ENCODE measurements at regions not wholly inside any gene's neighbourhood (a gene's known extent, or its start where the extent isn't known, plus 50 kb on each side); places are given as distances from the start of the nearest gene placed in this dataset.
"Not testable (repeated sequence)": the region's sequence is repeated elsewhere in the genome, so short reads cannot be mapped to it uniquely, and the experiment has no call there.

DNA sequence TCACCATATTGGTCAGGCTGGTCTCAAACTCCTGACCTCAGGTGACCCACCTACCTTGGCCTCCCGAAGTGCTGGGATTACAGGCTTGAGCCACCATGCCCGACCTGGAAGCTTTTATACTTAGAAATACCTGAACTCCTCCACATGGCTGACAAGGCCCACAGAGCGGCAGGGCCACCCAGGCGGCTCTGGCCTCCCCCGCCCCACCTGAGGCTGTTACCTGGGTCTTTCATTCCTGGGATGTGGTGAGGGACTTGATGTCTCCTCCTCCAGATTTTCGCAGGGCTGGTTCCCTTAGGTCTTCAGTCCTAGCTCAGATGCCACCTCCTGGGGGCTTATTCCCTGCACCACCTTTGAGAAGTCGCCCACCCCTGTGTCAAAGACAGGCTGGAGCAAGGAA lies 152.1 kb downstream of the LY86 start:
- H3K27me3 Mint-ChIP-seq: peaks cover 17% of the 10 kb centered on the region
- Histone ChIP-seq H3K4me1 (ENCODE audit: control insufficient read depth, insufficient read depth, low read length, poor library complexity, severe bottlenecking) (no peaks in the 10 kb centered on the region), H3K9me3 (ENCODE audit: control insufficient read depth in 2 of 2, low read length in 2 of 2) (no peaks in the 10 kb centered on the region), H3K27ac (ENCODE audit: insufficient read depth, low read length, poor library complexity, severe bottlenecking) (no peak overlapping the region), H3K27me3 (ENCODE audit: control insufficient read depth, insufficient read depth, low read length) (no peaks in the 10 kb centered on the region), H3K4me3 (ENCODE audit: low read depth, low read length) (no peak overlapping the region), H3K36me3 (ENCODE audit: control insufficient read depth, insufficient read depth, low read length) (no peaks in the 10 kb centered on the region)
- no peaks in the 10 kb centered on the region for H3K36me3 Mint-ChIP-seq
- H3K4me3 Mint-ChIP-seq: no peak overlapping the region
- no peaks in the 10 kb centered on the region for H3K4me1 Mint-ChIP-seq
- DNase-seq (no peak), ATAC-seq (ENCODE audit: low read depth in 2 of 2) (no peak)
- no peak overlapping the region for H3K27ac Mint-ChIP-seq
- H3K9me3 Mint-ChIP-seq: no peaks in the 10 kb centered on the region

DNA sequence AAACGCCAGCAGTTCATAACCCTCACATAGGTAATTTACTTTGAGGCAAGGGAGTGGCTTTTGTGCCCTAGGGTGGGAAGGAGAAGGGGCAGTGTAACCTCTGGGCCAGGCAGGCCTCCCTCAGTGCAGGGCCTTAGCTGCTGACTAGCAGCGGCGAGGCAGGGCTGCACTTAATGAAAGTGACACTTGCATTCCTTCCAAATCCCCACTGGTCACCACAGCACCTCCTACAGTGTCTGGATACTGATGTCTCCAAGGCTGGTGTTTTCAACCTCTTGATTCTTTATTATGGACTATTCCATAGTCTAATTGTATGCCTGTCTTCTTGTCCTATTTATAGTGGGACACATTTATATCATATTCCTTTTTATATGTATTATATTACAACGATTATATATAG lies 152.7 kb downstream of the LY86 start:
- Mint-ChIP-seq H3K9me3 (no peaks in the 10 kb centered on the region), H3K27me3 (peaks cover 17% of the 10 kb centered on the region), H3K27ac (no peak overlapping the region), H3K4me3 (no peak overlapping the region), H3K4me1 (no peaks in the 10 kb centered on the region), H3K36me3 (no peaks in the 10 kb centered on the region)
- Histone ChIP-seq H3K9me3 (ENCODE audit: control insufficient read depth in 2 of 2, low read length in 2 of 2) (no peaks in the 10 kb centered on the region), H3K4me1 (ENCODE audit: control insufficient read depth, insufficient read depth, low read length, poor library complexity, severe bottlenecking) (no peaks in the 10 kb centered on the region), H3K27me3 (ENCODE audit: control insufficient read depth, insufficient read depth, low read length) (no peaks in the 10 kb centered on the region), H3K27ac (ENCODE audit: insufficient read depth, low read length, poor library complexity, severe bottlenecking) (no peak overlapping the region), H3K36me3 (ENCODE audit: control insufficient read depth, insufficient read depth, low read length) (no peaks in the 10 kb centered on the region), H3K4me3 (ENCODE audit: low read depth, low read length) (no peak overlapping the region)
- DNase-seq: no peak
- ATAC-seq (ENCODE audit: low read depth in 2 of 2): no peak

DNA sequence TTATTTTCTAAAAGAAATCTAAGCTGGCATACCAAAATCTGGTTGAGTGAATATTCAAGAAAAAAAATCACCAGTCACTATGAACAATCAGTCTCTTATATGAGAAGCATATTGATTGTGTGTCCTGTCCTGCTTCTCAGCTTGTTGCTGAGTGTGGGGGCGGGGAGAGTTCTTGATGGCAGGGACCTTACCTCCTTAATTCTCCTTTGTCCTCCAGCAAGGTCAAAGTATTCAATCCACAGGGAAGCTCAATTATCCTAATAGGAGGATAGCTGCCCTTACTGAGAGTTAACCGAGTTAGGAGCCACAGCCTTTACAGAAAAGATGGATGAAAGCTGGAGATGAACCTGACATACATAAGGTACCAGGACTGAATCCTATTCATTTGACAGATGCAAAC lies 154.0 kb downstream of the LY86 start:
- Mint-ChIP-seq H3K36me3 (no peaks in the 10 kb centered on the region), H3K9me3 (no peaks in the 10 kb centered on the region), H3K27me3 (peaks cover 16% of the 10 kb centered on the region), H3K27ac (no peak overlapping the region), H3K4me1 (no peaks in the 10 kb centered on the region), H3K4me3 (no peak overlapping the region)
- ATAC-seq (ENCODE audit: low read depth in 2 of 2) (no peak), DNase-seq (no peak)
- Histone ChIP-seq H3K4me3 (ENCODE audit: low read depth, low read length) (no peak overlapping the region), H3K27me3 (ENCODE audit: control insufficient read depth, insufficient read depth, low read length) (no peaks in the 10 kb centered on the region), H3K36me3 (ENCODE audit: control insufficient read depth, insufficient read depth, low read length) (no peaks in the 10 kb centered on the region), H3K27ac (ENCODE audit: insufficient read depth, low read length, poor library complexity, severe bottlenecking) (no peak overlapping the region), H3K4me1 (ENCODE audit: control insufficient read depth, insufficient read depth, low read length, poor library complexity, severe bottlenecking) (no peaks in the 10 kb centered on the region), H3K9me3 (ENCODE audit: control insufficient read depth in 2 of 2, low read length in 2 of 2) (no peaks in the 10 kb centered on the region)

DNA sequence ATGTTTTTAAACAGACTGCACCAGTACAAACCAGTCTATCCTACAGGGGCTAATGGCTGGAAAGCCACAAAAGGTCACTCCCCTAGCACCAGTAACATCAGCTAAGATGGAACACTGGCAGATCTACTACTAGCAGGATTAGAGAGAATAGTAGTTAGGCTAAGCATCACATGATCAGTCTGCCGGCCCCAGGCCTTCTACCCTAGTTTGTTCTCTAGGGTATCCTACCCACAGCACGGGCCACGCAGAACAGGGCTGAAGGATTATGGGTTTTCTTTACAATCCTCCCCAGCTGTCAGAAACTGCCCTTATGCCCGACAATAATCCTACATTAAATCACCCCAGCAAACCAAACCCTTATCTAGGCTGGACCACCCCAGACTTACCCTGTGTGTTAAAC lies 156.0 kb downstream of the LY86 start:
- H3K9me3 Mint-ChIP-seq: no peaks in the 10 kb centered on the region
- no peak overlapping the region for H3K4me3 Mint-ChIP-seq
- Histone ChIP-seq H3K27ac (ENCODE audit: insufficient read depth, low read length, poor library complexity, severe bottlenecking) (no peak overlapping the region), H3K36me3 (ENCODE audit: control insufficient read depth, insufficient read depth, low read length) (no peaks in the 10 kb centered on the region), H3K4me1 (ENCODE audit: control insufficient read depth, insufficient read depth, low read length, poor library complexity, severe bottlenecking) (no peaks in the 10 kb centered on the region), H3K27me3 (ENCODE audit: control insufficient read depth, insufficient read depth, low read length) (no peaks in the 10 kb centered on the region), H3K9me3 (ENCODE audit: control insufficient read depth in 2 of 2, low read length in 2 of 2) (no peaks in the 10 kb centered on the region), H3K4me3 (ENCODE audit: low read depth, low read length) (no peak overlapping the region)
- H3K36me3 Mint-ChIP-seq: no peaks in the 10 kb centered on the region
- H3K27ac Mint-ChIP-seq: no peak overlapping the region
- DNase-seq (no peak), ATAC-seq (ENCODE audit: low read depth in 2 of 2) (no peak)
- H3K4me1 Mint-ChIP-seq: no peaks in the 10 kb centered on the region
- H3K27me3 Mint-ChIP-seq: peaks cover 4% of the 10 kb centered on the region

DNA sequence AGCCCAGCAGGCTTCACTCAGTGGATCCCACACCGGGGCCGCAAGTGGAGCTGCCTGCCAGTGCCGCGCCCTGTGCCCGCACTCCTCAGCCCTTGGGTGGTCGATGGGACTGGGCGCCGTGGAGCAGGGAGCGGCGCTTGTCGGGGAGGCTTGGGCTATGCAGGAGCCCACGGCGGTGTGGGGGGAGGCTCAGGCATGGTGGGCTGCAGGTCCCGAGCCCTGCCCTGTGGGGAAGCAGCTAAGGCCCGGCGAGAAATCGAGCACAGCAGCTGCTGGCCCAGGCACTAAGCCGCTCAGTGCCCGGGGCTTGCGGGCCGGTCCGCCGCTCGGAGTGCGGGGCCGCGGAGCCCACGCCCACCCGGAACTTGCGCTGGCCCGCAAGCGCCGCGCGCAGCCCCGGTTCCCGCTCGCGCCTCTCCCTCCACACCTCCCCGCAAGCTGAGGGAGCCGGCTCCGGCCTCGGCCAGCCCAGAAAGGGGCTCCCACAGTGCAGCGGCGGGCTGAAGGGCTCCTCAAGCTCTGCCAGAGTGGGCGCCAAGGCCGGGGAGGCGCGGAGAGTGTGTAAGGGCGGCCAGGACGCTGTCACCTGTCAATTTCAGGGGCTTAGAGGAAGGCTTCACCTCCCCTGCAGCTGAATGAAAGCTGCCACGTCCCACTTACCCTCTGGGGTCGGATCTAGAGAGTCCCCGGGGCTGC lies 157.3 kb downstream of the LY86 start:
- not testable (repeated sequence) for H3K27me3 Mint-ChIP-seq

DNA sequence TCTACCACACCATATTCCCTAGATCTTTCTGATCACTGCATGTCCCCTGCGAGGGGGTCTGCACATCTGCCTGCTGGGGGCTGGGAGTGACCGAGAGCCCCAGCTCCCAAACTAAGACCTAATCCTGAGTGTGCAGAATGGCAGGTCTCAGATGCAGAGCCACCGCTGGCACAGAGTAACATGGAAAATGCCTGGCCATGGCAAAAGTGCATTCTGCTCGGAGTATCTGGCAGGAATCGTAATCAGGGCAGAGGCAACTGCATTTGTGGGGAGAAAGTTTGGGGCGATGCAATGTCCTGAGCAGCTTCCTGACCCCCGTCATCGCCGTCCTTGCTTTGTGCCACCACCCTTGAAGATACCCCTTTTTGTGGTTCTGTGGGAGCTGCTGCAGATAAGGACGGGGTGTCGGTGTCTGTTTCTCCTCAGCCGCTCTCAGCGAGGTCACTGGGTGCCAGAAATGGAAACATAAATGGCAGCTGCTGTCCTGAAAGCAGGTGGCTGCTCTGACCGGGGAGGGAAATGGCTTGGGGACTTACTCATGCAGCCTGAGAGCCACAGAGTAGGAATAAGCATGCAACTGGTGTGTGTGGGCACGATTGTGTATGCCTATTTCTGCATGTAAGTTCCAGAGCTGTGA lies 157.9 kb downstream of the LY86 start:
- DNase-seq: no peak
- Histone ChIP-seq H3K36me3 (ENCODE audit: control insufficient read depth, insufficient read depth, low read length) (no peaks in the 10 kb centered on the region), H3K4me1 (ENCODE audit: control insufficient read depth, insufficient read depth, low read length, poor library complexity, severe bottlenecking) (no peaks in the 10 kb centered on the region), H3K4me3 (ENCODE audit: low read depth, low read length) (no peak overlapping the region), H3K27ac (ENCODE audit: insufficient read depth, low read length, poor library complexity, severe bottlenecking) (no peak overlapping the region), H3K9me3 (ENCODE audit: control insufficient read depth in 2 of 2, low read length in 2 of 2) (no peaks in the 10 kb centered on the region), H3K27me3 (ENCODE audit: control insufficient read depth, insufficient read depth, low read length) (no peaks in the 10 kb centered on the region)
- peaks cover 0 to 5% (median 0%) of the 10 kb centered on the region in 4 donors for H3K4me1 Mint-ChIP-seq
- H3K4me3 Mint-ChIP-seq: no peak overlapping the region
- H3K27ac Mint-ChIP-seq: no peak overlapping the region
- peaks cover 4% of the 10 kb centered on the region for H3K27me3 Mint-ChIP-seq
- ATAC-seq (ENCODE audit: low read depth in 2 of 2): no peak
- no peaks in the 10 kb centered on the region for H3K9me3 Mint-ChIP-seq
- H3K36me3 Mint-ChIP-seq: no peaks in the 10 kb centered on the region

More for the DNA sequence above, 157.3 kb downstream of the LY86 start:
- not testable (repeated sequence) for H3K27ac ChIP-seq (ENCODE audit: insufficient read depth, low read length, poor library complexity, severe bottlenecking); H3K36me3 Mint-ChIP-seq; ATAC-seq (ENCODE audit: low read depth in 2 of 2); H3K9me3 ChIP-seq (ENCODE audit: control insufficient read depth in 2 of 2, low read length in 2 of 2); H3K4me1 Mint-ChIP-seq; H3K27ac Mint-ChIP-seq; H3K27me3 ChIP-seq (ENCODE audit: control insufficient read depth, insufficient read depth, low read length); H3K4me1 ChIP-seq (ENCODE audit: control insufficient read depth, insufficient read depth, low read length, poor library complexity, severe bottlenecking); H3K9me3 Mint-ChIP-seq; H3K36me3 ChIP-seq (ENCODE audit: control insufficient read depth, insufficient read depth, low read length); H3K4me3 Mint-ChIP-seq; H3K4me3 ChIP-seq (ENCODE audit: low read depth, low read length); DNase-seq

DNA sequence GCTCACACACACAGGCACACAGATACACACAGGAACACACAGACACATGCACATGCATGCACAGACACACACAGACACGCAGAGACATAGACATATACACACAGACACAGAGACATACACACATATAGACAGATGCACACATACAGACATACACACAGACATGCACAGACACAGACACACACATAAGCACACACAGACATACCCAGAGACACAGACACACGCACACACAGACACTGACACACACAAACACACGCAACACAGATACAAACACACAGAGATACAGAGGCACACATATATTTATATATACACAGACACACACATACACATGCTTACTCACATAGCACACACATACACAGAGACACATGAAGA lies 158.4 kb downstream of the LY86 start:
- Histone ChIP-seq H3K4me1 (ENCODE audit: control insufficient read depth, insufficient read depth, low read length, poor library complexity, severe bottlenecking) (no peaks in the 10 kb centered on the region), H3K4me3 (ENCODE audit: low read depth, low read length) (no peak overlapping the region), H3K36me3 (ENCODE audit: control insufficient read depth, insufficient read depth, low read length) (no peaks in the 10 kb centered on the region), H3K27ac (ENCODE audit: insufficient read depth, low read length, poor library complexity, severe bottlenecking) (no peak overlapping the region), H3K9me3 (ENCODE audit: control insufficient read depth in 2 of 2, low read length in 2 of 2) (no peaks in the 10 kb centered on the region), H3K27me3 (ENCODE audit: control insufficient read depth, insufficient read depth, low read length) (no peaks in the 10 kb centered on the region)
- no peak for ATAC-seq (ENCODE audit: low read depth in 2 of 2)
- Mint-ChIP-seq H3K27ac (no peak overlapping the region), H3K36me3 (no peaks in the 10 kb centered on the region), H3K4me3 (no peak overlapping the region), H3K27me3 (peaks cover 4% of the 10 kb centered on the region), H3K9me3 (no peaks in the 10 kb centered on the region), H3K4me1 (peaks cover 0 to 9% (median 0%) of the 10 kb centered on the region in 4 donors)
- no peak for DNase-seq

DNA sequence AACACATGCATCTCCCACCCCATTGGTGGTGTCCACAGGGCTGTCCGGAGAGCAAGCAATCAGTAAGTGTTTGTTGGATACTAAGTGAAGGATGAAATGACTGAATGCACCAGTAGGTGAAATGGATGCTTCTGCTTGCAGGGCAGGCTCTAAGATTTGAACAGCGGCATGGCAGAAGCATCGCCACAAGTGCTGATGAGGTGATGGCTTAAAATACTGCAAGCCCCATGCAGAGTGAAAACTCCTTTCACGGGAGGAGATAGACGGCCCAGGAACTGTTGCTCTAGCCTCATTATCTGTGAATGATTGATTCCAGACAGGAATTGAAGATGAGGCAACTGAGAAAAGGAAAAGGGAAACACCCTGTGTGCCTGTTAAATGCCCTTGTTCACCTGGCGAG lies 158.9 kb downstream of the LY86 start:
- no peaks in the 10 kb centered on the region for H3K9me3 Mint-ChIP-seq
- H3K4me1 ChIP-seq (ENCODE audit: control insufficient read depth, insufficient read depth, low read length, poor library complexity, severe bottlenecking): no peaks in the 10 kb centered on the region
- no peaks in the 10 kb centered on the region for H3K36me3 ChIP-seq (ENCODE audit: control insufficient read depth, insufficient read depth, low read length)
- no peaks in the 10 kb centered on the region for H3K9me3 ChIP-seq (ENCODE audit: control insufficient read depth in 2 of 2, low read length in 2 of 2)
- H3K4me3 ChIP-seq (ENCODE audit: low read depth, low read length): no peak overlapping the region
- peaks cover 4% of the 10 kb centered on the region for H3K27me3 Mint-ChIP-seq
- no peak overlapping the region for H3K27ac ChIP-seq (ENCODE audit: insufficient read depth, low read length, poor library complexity, severe bottlenecking)
- no peaks in the 10 kb centered on the region for H3K36me3 Mint-ChIP-seq
- no peak overlapping the region for H3K27ac Mint-ChIP-seq
- ATAC-seq (ENCODE audit: low read depth in 2 of 2) (no peak), DNase-seq (no peak)
- H3K4me1 Mint-ChIP-seq: peaks cover 0 to 10% (median 0%) of the 10 kb centered on the region in 4 donors
- no peaks in the 10 kb centered on the region for H3K27me3 ChIP-seq (ENCODE audit: control insufficient read depth, insufficient read depth, low read length)
- H3K4me3 Mint-ChIP-seq: no peak overlapping the region

Data from CD4-positive, CD25-positive, alpha-beta regulatory T cell (primary cell).